ENCODE measurements at regions not wholly inside any gene's neighbourhood (a gene's known extent, or its start where the extent isn't known, plus 50 kb on each side); places are given as distances from the start of the nearest gene placed in this dataset.

DNA sequence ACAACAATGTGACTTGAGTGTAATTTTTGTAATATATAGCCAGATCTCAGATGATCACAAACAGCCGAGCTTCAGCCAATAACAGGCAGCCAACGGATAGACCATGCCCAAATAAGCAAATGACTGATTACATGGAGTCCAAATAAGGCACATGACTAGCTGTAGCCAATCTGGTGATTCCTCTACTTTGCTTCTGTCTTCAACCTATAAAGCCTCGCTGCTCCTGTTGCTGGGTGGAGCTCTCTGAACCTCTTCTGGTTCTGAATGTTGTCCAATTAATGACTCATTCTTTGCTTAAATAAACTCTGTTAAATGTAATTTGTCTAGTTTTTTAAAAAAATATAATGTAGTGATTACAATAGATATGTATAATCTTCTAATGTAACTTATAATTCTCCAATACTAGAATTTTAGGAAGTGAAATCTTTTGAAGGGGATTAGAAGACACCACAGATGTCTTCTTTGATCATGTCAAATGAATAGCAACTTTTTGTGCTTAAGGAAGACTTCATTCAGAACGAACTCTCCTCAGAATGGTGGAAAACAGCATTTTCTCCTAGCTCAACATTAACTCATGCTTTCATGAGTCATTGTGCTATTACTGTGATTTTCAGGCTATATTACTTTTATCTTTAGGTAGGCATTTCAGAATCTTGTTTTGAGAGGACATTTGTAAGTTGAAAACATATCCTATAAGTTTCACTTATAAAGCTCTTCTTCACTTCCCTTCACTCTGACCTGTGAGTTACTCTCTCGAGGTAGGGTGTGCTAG, 857.8 kb upstream of the B3GALT2 start:
- intact Hi-C loops (cut with micrococcal nuclease; ENCODE audit: unreplicated experiment): no loop called here
- FAIRE-seq: no peak
- in situ Hi-C loops (cut with MboI): no loop called here
- ChIA-PET SMC1A (ENCODE audit: uncharacterized antibody, unreplicated experiment) (interaction anchor here (0.9 kb wide), 1 partner anchor 9 kb away, joined by 3 read pairs; no protein-coding TSS in a partner anchor), CTCF (no interaction called here), POLR2A (no interaction called here), RAD21 (ENCODE audit: unreplicated experiment) (no interaction called here)
- H3K4me1 ChIP-seq (ENCODE audit: control insufficient read depth, insufficient read depth, low read length): no peaks in the 10 kb centered on the region
- no peaks in the 10 kb centered on the region for H3K27me3 ChIP-seq (replicated peaks in 1 of 2; ENCODE audit: control insufficient read depth in 2 of 2, insufficient read depth in 2 of 2, low read length in 1 of 2)
- BruUV-seq (replicated peaks): no TSS peak
- 6% methylated on average over 5 of the region's 5 CpGs for WGBS (ENCODE audit: insufficient coverage, insufficient replicate concordance, low lambda C conversion rate, missing lambda C conversion rate)
- no peaks in the 10 kb centered on the region for H3K36me3 ChIP-seq (ENCODE audit: control insufficient read depth in 2 of 2, insufficient read depth in 2 of 2, low read length in 1 of 2)
- ATAC-seq: peak; percentile 54
- no peaks in the 10 kb centered on the region for H4K20me1 ChIP-seq (ENCODE audit: control insufficient read depth, insufficient read depth)
- H3K27ac ChIP-seq (ENCODE audit: control insufficient read depth, insufficient read depth): no peak overlapping the region
- H3K4me2 ChIP-seq (ENCODE audit: control insufficient read depth, insufficient read depth): no peak overlapping the region
- DNase-seq (ENCODE audit: low read depth, low spot score): no peak
- H3K4me3 ChIP-seq: no peak overlapping the region
- no peak overlapping the region for H2AFZ ChIP-seq (ENCODE audit: control insufficient read depth, low read depth, low read length)
- H3K9ac ChIP-seq (ENCODE audit: control insufficient read depth, insufficient read depth, low read length): no peak overlapping the region
- H3K79me2 ChIP-seq (ENCODE audit: control insufficient read depth, insufficient read depth, low read length): no peaks in the 10 kb centered on the region
- H3K9me3 ChIP-seq (replicated peaks; ENCODE audit: control insufficient read depth, insufficient read depth, low read length): no peaks in the 10 kb centered on the region
- TF ChIP-seq CREB1 (IDR thresholded peaks at IDR 0.05; ENCODE audit: low read depth) (no peak), SRF (IDR thresholded peaks at IDR 0.05; ENCODE audit: low read depth in 2 of 2, low read length in 2 of 2) (0 out of 4 replicates have a peak, but pooled peaks of 1 of the 2 experiments have one; percentile 18)

DNA sequence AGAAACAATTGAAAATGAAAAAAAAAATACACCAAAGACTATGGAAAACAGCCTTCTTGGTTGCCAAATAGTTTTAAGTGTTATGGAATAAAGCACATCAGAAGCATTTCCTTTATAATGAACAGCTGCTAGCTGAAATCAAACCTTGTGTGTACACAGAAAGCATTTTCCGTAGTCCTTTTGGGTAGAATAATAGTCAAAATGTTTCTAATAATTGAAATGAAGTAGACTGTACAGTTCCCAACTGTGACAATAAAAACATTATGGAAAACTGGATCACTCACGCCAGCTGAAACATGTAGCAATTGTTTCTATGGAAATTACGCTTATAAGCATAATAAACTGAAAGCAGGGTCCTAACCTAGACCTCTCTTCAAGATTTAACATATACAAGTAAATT, 856.3 kb upstream of the B3GALT2 start:
- RAD21 ChIA-PET (ENCODE audit: unreplicated experiment): no interaction called here
- no peaks in the 10 kb centered on the region for H3K4me1 ChIP-seq (ENCODE audit: control insufficient read depth, insufficient read depth, low read length)
- no peaks in the 10 kb centered on the region for H3K9me3 ChIP-seq (replicated peaks; ENCODE audit: control insufficient read depth, insufficient read depth, low read length)
- no peak overlapping the region for H3K27ac ChIP-seq (ENCODE audit: control insufficient read depth, insufficient read depth)
- in situ Hi-C loops (cut with MboI): no loop called here
- intact Hi-C loops (cut with micrococcal nuclease; ENCODE audit: unreplicated experiment): no loop called here
- H2AFZ ChIP-seq (ENCODE audit: control insufficient read depth, low read depth, low read length): no peak overlapping the region
- BruUV-seq (replicated peaks): no TSS peak
- FAIRE-seq: no peak
- no peak overlapping the region for H3K4me3 ChIP-seq
- H3K9ac ChIP-seq (ENCODE audit: control insufficient read depth, insufficient read depth, low read length): no peak overlapping the region
- H3K36me3 ChIP-seq (ENCODE audit: control insufficient read depth in 2 of 2, insufficient read depth in 2 of 2, low read length in 1 of 2): no peaks in the 10 kb centered on the region
- no peaks in the 10 kb centered on the region for H4K20me1 ChIP-seq (ENCODE audit: control insufficient read depth, insufficient read depth)
- H3K79me2 ChIP-seq (ENCODE audit: control insufficient read depth, insufficient read depth, low read length): no peaks in the 10 kb centered on the region
- SMC1A ChIA-PET (ENCODE audit: uncharacterized antibody, unreplicated experiment): no interaction called here
- 0% methylated on average over 3 of the region's 3 CpGs for WGBS (ENCODE audit: insufficient coverage, insufficient replicate concordance, low lambda C conversion rate, missing lambda C conversion rate)
- H3K4me2 ChIP-seq (ENCODE audit: control insufficient read depth, insufficient read depth): no peak overlapping the region
- CTCF ChIA-PET: no interaction called here
- no peak for DNase-seq (ENCODE audit: low read depth, low spot score)
- ATAC-seq: no peak
- H3K27me3 ChIP-seq (replicated peaks in 1 of 2; ENCODE audit: control insufficient read depth in 2 of 2, insufficient read depth in 2 of 2, low read length in 1 of 2): no peaks in the 10 kb centered on the region
- POLR2A ChIA-PET: no interaction called here
- TF ChIP-seq ZZZ3 (IDR thresholded peaks at IDR 0.05; ENCODE audit: control insufficient read depth, insufficient read length, low read depth): no peak
- TF ChIP-seq SRF (IDR thresholded peaks at IDR 0.05; ENCODE audit: low read depth in 2 of 2, low read length in 2 of 2): no peak
- TF ChIP-seq CBX3 (IDR thresholded peaks at IDR 0.05; ENCODE audit: borderline replicate concordance, low read depth): no peak
- TF ChIP-seq, protein P1, sequence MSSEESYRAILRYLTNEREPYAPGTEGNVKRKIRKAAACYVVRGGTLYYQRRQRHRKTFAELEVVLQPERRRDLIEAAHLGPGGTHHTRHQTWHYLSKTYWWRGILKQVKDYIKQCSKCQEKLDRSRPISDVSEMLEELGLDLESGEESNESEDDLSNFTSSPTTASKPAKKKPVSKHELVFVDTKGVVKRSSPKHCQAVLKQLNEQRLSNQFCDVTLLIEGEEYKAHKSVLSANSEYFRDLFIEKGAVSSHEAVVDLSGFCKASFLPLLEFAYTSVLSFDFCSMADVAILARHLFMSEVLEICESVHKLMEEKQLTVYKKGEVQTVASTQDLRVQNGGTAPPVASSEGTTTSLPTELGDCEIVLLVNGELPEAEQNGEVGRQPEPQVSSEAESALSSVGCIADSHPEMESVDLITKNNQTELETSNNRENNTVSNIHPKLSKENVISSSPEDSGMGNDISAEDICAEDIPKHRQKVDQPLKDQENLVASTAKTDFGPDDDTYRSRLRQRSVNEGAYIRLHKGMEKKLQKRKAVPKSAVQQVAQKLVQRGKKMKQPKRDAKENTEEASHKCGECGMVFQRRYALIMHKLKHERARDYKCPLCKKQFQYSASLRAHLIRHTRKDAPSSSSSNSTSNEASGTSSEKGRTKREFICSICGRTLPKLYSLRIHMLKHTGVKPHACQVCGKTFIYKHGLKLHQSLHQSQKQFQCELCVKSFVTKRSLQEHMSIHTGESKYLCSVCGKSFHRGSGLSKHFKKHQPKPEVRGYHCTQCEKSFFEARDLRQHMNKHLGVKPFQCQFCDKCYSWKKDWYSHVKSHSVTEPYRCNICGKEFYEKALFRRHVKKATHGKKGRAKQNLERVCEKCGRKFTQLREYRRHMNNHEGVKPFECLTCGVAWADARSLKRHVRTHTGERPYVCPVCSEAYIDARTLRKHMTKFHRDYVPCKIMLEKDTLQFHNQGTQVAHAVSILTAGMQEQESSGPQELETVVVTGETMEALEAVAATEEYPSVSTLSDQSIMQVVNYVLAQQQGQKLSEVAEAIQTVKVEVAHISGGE (CRISPR knock-in tag; IDR thresholded peaks at IDR 0.05): no peak
- TF ChIP-seq, protein P2, sequence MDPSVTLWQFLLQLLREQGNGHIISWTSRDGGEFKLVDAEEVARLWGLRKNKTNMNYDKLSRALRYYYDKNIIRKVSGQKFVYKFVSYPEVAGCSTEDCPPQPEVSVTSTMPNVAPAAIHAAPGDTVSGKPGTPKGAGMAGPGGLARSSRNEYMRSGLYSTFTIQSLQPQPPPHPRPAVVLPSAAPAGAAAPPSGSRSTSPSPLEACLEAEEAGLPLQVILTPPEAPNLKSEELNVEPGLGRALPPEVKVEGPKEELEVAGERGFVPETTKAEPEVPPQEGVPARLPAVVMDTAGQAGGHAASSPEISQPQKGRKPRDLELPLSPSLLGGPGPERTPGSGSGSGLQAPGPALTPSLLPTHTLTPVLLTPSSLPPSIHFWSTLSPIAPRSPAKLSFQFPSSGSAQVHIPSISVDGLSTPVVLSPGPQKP (IDR thresholded peaks at IDR 0.05; ENCODE audit: low read depth, low read length): no peak
- TF ChIP-seq, protein P3, sequence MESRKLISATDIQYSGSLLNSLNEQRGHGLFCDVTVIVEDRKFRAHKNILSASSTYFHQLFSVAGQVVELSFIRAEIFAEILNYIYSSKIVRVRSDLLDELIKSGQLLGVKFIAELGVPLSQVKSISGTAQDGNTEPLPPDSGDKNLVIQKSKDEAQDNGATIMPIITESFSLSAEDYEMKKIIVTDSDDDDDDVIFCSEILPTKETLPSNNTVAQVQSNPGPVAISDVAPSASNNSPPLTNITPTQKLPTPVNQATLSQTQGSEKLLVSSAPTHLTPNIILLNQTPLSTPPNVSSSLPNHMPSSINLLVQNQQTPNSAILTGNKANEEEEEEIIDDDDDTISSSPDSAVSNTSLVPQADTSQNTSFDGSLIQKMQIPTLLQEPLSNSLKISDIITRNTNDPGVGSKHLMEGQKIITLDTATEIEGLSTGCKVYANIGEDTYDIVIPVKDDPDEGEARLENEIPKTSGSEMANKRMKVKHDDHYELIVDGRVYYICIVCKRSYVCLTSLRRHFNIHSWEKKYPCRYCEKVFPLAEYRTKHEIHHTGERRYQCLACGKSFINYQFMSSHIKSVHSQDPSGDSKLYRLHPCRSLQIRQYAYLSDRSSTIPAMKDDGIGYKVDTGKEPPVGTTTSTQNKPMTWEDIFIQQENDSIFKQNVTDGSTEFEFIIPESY (IDR thresholded peaks at IDR 0.05): no peak
- TF ChIP-seq, protein P4, sequence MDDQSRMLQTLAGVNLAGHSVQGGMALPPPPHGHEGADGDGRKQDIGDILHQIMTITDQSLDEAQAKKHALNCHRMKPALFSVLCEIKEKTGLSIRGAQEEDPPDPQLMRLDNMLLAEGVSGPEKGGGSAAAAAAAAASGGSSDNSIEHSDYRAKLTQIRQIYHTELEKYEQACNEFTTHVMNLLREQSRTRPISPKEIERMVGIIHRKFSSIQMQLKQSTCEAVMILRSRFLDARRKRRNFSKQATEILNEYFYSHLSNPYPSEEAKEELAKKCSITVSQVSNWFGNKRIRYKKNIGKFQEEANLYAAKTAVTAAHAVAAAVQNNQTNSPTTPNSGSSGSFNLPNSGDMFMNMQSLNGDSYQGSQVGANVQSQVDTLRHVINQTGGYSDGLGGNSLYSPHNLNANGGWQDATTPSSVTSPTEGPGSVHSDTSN (IDR thresholded peaks at IDR 0.05; ENCODE audit: insufficient replicate concordance, low read depth, low read length): no peak
